ENCODE measurements at regions not wholly inside any gene's neighbourhood (a gene's known extent, or its start where the extent isn't known, plus 50 kb on each side); places are given as distances from the start of the nearest gene placed in this dataset.

DNA sequence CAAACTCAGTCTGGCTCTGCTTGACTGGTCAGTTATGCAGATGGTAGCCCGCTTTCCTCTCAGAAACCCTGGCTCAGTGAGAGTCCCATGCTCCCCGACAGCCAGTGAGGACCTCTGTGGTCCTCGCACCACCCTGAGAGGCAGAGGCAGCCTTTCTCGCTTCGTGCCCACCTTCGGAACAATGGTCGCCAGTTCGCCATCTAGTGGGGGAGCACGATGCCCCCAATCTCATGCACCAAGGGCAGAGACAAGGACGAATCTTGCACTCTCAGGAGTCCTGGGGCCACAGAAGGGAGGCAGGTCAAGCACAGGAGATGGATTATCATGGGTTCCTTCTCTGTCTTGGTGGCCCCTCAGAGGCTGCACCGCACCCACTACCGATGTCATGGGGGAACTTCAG lies 75.2 kb downstream of the RHCG start:
- no peak for TF ChIP-seq EZH2 (IDR thresholded peaks at IDR 0.05; ENCODE audit: low read length, missing control alignments)
- TF ChIP-seq, protein P1, sequence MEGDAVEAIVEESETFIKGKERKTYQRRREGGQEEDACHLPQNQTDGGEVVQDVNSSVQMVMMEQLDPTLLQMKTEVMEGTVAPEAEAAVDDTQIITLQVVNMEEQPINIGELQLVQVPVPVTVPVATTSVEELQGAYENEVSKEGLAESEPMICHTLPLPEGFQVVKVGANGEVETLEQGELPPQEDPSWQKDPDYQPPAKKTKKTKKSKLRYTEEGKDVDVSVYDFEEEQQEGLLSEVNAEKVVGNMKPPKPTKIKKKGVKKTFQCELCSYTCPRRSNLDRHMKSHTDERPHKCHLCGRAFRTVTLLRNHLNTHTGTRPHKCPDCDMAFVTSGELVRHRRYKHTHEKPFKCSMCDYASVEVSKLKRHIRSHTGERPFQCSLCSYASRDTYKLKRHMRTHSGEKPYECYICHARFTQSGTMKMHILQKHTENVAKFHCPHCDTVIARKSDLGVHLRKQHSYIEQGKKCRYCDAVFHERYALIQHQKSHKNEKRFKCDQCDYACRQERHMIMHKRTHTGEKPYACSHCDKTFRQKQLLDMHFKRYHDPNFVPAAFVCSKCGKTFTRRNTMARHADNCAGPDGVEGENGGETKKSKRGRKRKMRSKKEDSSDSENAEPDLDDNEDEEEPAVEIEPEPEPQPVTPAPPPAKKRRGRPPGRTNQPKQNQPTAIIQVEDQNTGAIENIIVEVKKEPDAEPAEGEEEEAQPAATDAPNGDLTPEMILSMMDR (conservative IDR thresholded peaks at IDR 0.05 in 1 of 2, IDR thresholded peaks at IDR 0.05 in 1 of 2; ENCODE audit: low read depth in 1 of 2, low read length in 2 of 2), result no peak
